Endothelial cell of umbilical vein (primary cell): ENCODE measurements at regions not wholly inside any gene's neighbourhood (a gene's known extent, or its start where the extent isn't known, plus 50 kb on each side); places are given as distances from the start of the nearest gene placed in this dataset.

Source experiments
- BruUV-seq: library from RNA; stranded (reverse); fragments of 400-500 nt; replicated peaks from 2 replicates; lab custom pipeline; 2021; lab: Mats Ljungman, UMichigan
- CTCF ChIA-PET: fragments of 300-600, 350-600 bp; sonication (Branson Sonifier 250); formaldehyde crosslinking; loops from one replicate; lab custom pipeline; 2021; ENCODE audit warnings: antibody characterized with exemption, inconsistent platforms; lab: Charles Lee
- POLR2A ChIA-PET: fragments of 300-600, 350-600 bp; sonication (Branson Sonifier 250); formaldehyde crosslinking; loops from one replicate; lab custom pipeline; 2021; ENCODE audit warnings: antibody characterized with exemption, inconsistent platforms; lab: Charles Lee
- DNase-seq: peaks from one replicate; pipeline ENCODE4 v3.0.0-alpha.2; 2011; ENCODE audit warnings: low read depth, low spot score
- FAIRE-seq: peaks from 2 replicates; lab custom pipeline; 2011; peaks lifted over from hg19 to GRCh38; lab: Jason Lieb, UNC
- H2AFZ ChIP-seq: 2 replicates; pipeline ENCODE4 v1.6.0; 2012; ENCODE audit warnings: low read depth, low read length, control low read depth, inconsistent platforms
- H3K27ac ChIP-seq: 2 replicates; pipeline ENCODE4 v1.5.1; 2011; ENCODE audit warnings: low read depth, mild to moderate bottlenecking, control low read depth, low read length, moderate library complexity; ENCODE audit not compliant: insufficient read depth
- H3K27me3 ChIP-seq, 2 experiments: 2 replicates each; pipeline versions ENCODE4 v1.6.0 to v1.6.1; 2011; ENCODE audit warnings: low read length in 2 of 2, mixed read lengths in 1 of 2; ENCODE audit not compliant: control insufficient read depth in 2 of 2, insufficient read depth in 2 of 2
- H3K36me3 ChIP-seq, 2 experiments: 2 replicates in 1 of 2; 3 replicates in 1 of 2; pipeline ENCODE4 v1.5.1; 2011; ENCODE audit warnings: low read length in 2 of 2, mild to moderate bottlenecking in 1 of 2, moderate library complexity in 1 of 2; ENCODE audit not compliant: control insufficient read depth in 2 of 2, insufficient read depth in 2 of 2; ENCODE audit errors: extremely low read depth in 1 of 2
- H3K4me1 ChIP-seq: 3 replicates; pipeline ENCODE4 v1.5.1; 2011; ENCODE audit warnings: mild to moderate bottlenecking, low read length; ENCODE audit not compliant: control insufficient read depth, insufficient read depth; ENCODE audit errors: extremely low read depth
- H3K4me2 ChIP-seq: 2 replicates; pipeline ENCODE4 v1.6.1; 2011; ENCODE audit warnings: low read length, control low read depth, mixed read lengths; ENCODE audit not compliant: insufficient read depth
- H3K4me3 ChIP-seq, 3 experiments: fragments of 200-600 bp in 1 of 3; sonication (generic), shearing (Covaris generic) in 1 of 3; replicated peaks in 1 of 3; 2 replicates each; pipeline ENCODE4 v1.5.1; 2011 to 2016; ENCODE audit warnings: control low read depth in 3 of 3, low read length in 3 of 3, mild to moderate bottlenecking in 2 of 3, inconsistent platforms in 1 of 3, low read depth in 1 of 3, moderate library complexity in 1 of 3; ENCODE audit not compliant: insufficient read depth in 1 of 3
- H3K79me2 ChIP-seq: 2 replicates; pipeline ENCODE4 v1.6.0; 2012; ENCODE audit warnings: low read length, inconsistent platforms; ENCODE audit not compliant: control insufficient read depth, insufficient read depth
- H3K9ac ChIP-seq: replicated peaks from 2 replicates; pipeline ENCODE3; 2011; ENCODE audit warnings: low read length, control low read depth; ENCODE audit not compliant: insufficient read depth; ENCODE audit errors: extremely low read depth
- H3K9me1 ChIP-seq: replicated peaks from 3 replicates; pipeline ENCODE4 v1.6.0; 2011; ENCODE audit warnings: mild to moderate bottlenecking, low read length; ENCODE audit not compliant: control insufficient read depth, insufficient read depth; ENCODE audit errors: extremely low read depth
- H3K9me3 ChIP-seq: replicated peaks from 2 replicates; pipeline ENCODE4 v1.5.1; 2012; ENCODE audit warnings: low read length, inconsistent platforms; ENCODE audit not compliant: control insufficient read depth, insufficient read depth
- H4K20me1 ChIP-seq: replicated peaks from 2 replicates; pipeline ENCODE3; 2011; ENCODE audit warnings: mild to moderate bottlenecking, low read length; ENCODE audit not compliant: control insufficient read depth, insufficient read depth; ENCODE audit errors: extremely low read depth
- CTCF ChIP-seq, 2 donors: IDR thresholded peaks; 1 replicate in 1 of 2; 2 replicates in 1 of 2; pipeline ENCODE4 v1.5.1; 2011; ENCODE audit warnings: low read length in 2 of 2, mild to moderate bottlenecking in 2 of 2, moderate library complexity in 2 of 2, control low read depth in 1 of 2, inconsistent platforms in 1 of 2, low read depth in 1 of 2; ENCODE audit not compliant: insufficient read depth in 1 of 2; ENCODE audit errors: extremely low read depth in 1 of 2
- EZH2 ChIP-seq: IDR thresholded peaks from 2 replicates; pipeline ENCODE4 v1.6.1; 2012; ENCODE audit warnings: borderline replicate concordance, low read depth, mild to moderate bottlenecking, moderate library complexity, low read length, inconsistent platforms; ENCODE audit not compliant: severe bottlenecking
- FOS ChIP-seq: IDR thresholded peaks from 2 replicates; pipeline ENCODE4 v1.6.1; 2011; ENCODE audit warnings: mild to moderate bottlenecking, low read length, moderate library complexity, borderline replicate concordance; ENCODE audit not compliant: insufficient read depth
- GATA2 ChIP-seq: IDR thresholded peaks from 2 replicates; pipeline ENCODE4 v1.7.0; 2011; ENCODE audit warnings: low read depth, mild to moderate bottlenecking, moderate library complexity, mixed read lengths, low read length; ENCODE audit not compliant: insufficient read length, insufficient read depth
- JUN ChIP-seq: IDR thresholded peaks from 2 replicates; pipeline ENCODE4 v1.6.1; 2011; ENCODE audit warnings: borderline replicate concordance, low read depth; ENCODE audit not compliant: insufficient read length, insufficient read depth
- MAX ChIP-seq: IDR thresholded peaks from 2 replicates; pipeline ENCODE4 v1.6.1; 2011; ENCODE audit not compliant: insufficient read depth, insufficient read length
- MYC ChIP-seq: IDR thresholded peaks from one replicate; pipeline ENCODE4 v1.6.1; 2011; ENCODE audit warnings: mild to moderate bottlenecking, low read depth, low read length
- POLR2A ChIP-seq: IDR thresholded peaks from 2 replicates; pipeline ENCODE4 v1.6.1; 2012; ENCODE audit warnings: low read depth, mild to moderate bottlenecking, control low read depth, low read length
- POLR2AphosphoS5 ChIP-seq: IDR thresholded peaks from 2 replicates; pipeline ENCODE4 v1.6.1; 2012; ENCODE audit warnings: low read depth, mild to moderate bottlenecking, control low read depth, low read length, moderate library complexity; ENCODE audit not compliant: insufficient read depth
- dilution Hi-C: fragments of 300-500 bp; cut with MboI; formaldehyde crosslinking; loops from one replicate; pipeline ENCODE4 v1.15.0; 2019; ENCODE audit warnings: low sequenced_read_pairs; ENCODE audit not compliant: extremely low pct_ligation_motif_present
- intact Hi-C: fragments of 100-400 bp; cut with micrococcal nuclease; formaldehyde crosslinking; loops from one replicate; pipeline ENCODE4 v1.10.0; 2022

DNA sequence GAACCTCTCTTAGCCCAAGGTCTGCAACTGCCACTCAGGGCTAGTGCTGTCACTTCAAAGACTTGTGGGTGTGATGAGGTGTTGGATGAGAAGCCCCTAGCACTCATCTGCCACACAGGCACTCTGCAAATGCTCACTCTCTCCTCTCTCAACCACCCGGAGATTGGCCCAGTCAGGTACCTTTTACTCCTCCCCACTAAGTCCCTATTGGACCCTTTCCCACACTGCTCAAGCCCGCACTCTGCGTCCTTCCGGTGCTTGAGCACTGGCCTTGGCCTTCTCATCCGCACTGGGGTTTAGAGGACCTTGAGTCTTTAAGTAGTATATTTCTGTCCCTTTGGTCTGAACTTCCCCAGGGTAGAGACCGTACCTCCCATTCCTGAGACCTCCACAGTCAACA is 308.0 kb downstream of the NXPE2 start:
- no TSS peak for BruUV-seq
- intact Hi-C loops, result no loop called here
- POLR2A ChIA-PET, result no interaction called here

GRCh38 chr11:114987186-114987760 is 308.9 kb downstream of the NXPE2 start:
- CTCF ChIA-PET, result no interaction called here
- dilution Hi-C loops, result no loop called here

More for the DNA sequence above, 308.0 kb downstream of the NXPE2 start:
- H3K4me2 ChIP-seq, result no peak overlapping the region
- no peak overlapping the region for H2AFZ ChIP-seq
- CTCF ChIA-PET, result interaction anchor here (0.6 kb wide), 1 partner anchor 62 kb away, joined by 3 read pairs; no protein-coding TSS in a partner anchor
- H3K4me1 ChIP-seq, result no peaks in the 10 kb centered on the region
- TF ChIP-seq POLR2A (no peak), MYC (no peak), FOS (no peak), GATA2 (no peak), JUN (no peak), EZH2 (no peak), POLR2AphosphoS5 (no peak)
- dilution Hi-C loops, result no loop called here
- no peaks in the 10 kb centered on the region for H3K9me1 ChIP-seq
- no peaks in the 10 kb centered on the region for H3K36me3 ChIP-seq
- peaks cover 2% of the 10 kb centered on the region for H3K9me3 ChIP-seq
- no peak overlapping the region for H3K4me3 ChIP-seq
- no peak for FAIRE-seq
- no peaks in the 10 kb centered on the region for H4K20me1 ChIP-seq
- H3K9ac ChIP-seq, result no peak overlapping the region
- DNase-seq, result no peak
- H3K27ac ChIP-seq, result no peak overlapping the region
- no peaks in the 10 kb centered on the region for H3K27me3 ChIP-seq
- no peaks in the 10 kb centered on the region for H3K79me2 ChIP-seq

More at GRCh38 chr11:114987186-114987760, 308.9 kb downstream of the NXPE2 start:
- no peak overlapping the region for H3K4me2 ChIP-seq
- no peak overlapping the region for H3K9ac ChIP-seq
- POLR2A ChIA-PET, result no interaction called here
- no TSS peak for BruUV-seq
- H3K36me3 ChIP-seq, result no peaks in the 10 kb centered on the region
- DNase-seq, result no peak
- intact Hi-C loops, result no loop called here
- no peak overlapping the region for H3K4me3 ChIP-seq
- H2AFZ ChIP-seq, result no peak overlapping the region
- no peak overlapping the region for H3K27ac ChIP-seq
- H3K4me1 ChIP-seq, result no peaks in the 10 kb centered on the region
- H3K79me2 ChIP-seq, result no peaks in the 10 kb centered on the region
- no peaks in the 10 kb centered on the region for H3K9me1 ChIP-seq
- H3K27me3 ChIP-seq, result no peaks in the 10 kb centered on the region
- TF ChIP-seq EZH2 (no peak), POLR2A (no peak), MYC (no peak), GATA2 (no peak), MAX (no peak), CTCF (IDR thresholded peaks at IDR 0.05; ENCODE audit: extremely low read depth in 1 of 2, insufficient read depth in 1 of 2, low read depth in 1 of 2, low read length in 2 of 2) (no peak), FOS (no peak), JUN (no peak), POLR2AphosphoS5 (no peak)
- no peak for FAIRE-seq
- H3K9me3 ChIP-seq, result peaks cover 2% of the 10 kb centered on the region
- H4K20me1 ChIP-seq, result no peaks in the 10 kb centered on the region
